ENCODE measurements at regions not wholly inside any gene's neighbourhood (a gene's known extent, or its start where the extent isn't known, plus 50 kb on each side); places are given as distances from the start of the nearest gene placed in this dataset.

DNA sequence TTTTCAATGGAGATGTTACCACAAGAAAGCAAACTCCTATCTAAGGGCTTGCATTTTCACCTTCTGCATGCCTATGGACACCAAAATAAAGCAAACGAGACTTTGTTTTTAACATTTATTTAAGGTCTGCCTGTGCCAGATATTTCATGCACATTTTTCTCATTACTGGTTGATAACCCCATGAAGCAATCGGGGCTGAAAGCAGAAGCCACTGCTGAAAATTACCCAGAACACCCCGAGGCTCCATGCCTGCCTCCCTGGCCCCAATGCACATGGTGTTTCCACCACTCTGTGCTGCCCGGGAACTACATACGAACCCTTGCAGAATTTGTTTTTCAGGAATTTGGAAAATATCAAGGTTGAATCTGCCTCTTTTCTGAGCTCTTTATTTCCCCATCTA lies 240.1 kb downstream of the NR2F1-AS1 start:
- H3K9me3 Mint-ChIP-seq (ENCODE audit: unreplicated experiment), result peaks cover 3% of the 10 kb centered on the region
- H3K36me3 Mint-ChIP-seq (ENCODE audit: unreplicated experiment), result no peaks in the 10 kb centered on the region

DNA sequence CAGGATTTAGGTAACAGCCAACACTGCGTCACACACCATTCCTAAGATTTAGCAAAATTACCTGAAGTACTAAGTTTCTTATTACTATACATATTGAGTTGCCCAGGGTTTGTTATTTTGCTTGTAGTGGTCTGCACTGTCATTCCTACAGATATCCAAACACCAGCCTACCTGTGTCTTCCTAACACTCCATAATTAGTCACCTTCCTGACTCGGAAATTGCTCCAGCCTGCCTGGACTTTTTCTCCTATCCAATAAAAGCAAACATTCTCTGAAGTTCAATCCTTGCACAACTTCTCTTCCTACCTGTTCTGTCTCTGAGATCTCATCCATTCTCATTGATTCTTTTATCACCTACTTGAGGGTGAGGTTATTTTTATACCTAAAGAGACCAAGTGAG lies 243.9 kb downstream of the NR2F1-AS1 start:
- Mint-ChIP-seq H3K9me3 (ENCODE audit: unreplicated experiment) (peaks cover 3% of the 10 kb centered on the region), H3K4me3 (ENCODE audit: unreplicated experiment) (no peak overlapping the region), H3K27me3 (ENCODE audit: unreplicated experiment) (no peaks in the 10 kb centered on the region), H3K27ac (ENCODE audit: unreplicated experiment) (no peak overlapping the region), H3K36me3 (ENCODE audit: unreplicated experiment) (no peaks in the 10 kb centered on the region), H3K4me1 (ENCODE audit: low read depth, unreplicated experiment) (no peaks in the 10 kb centered on the region)
- TF ChIP-seq CTCF (IDR thresholded peaks at IDR 0.05; ENCODE audit: partially characterized antibody, unreplicated experiment), result no peak
- DNase-seq, result no peak

More for the DNA sequence above, 240.1 kb downstream of the NR2F1-AS1 start:
- no peak overlapping the region for H3K4me3 Mint-ChIP-seq (ENCODE audit: unreplicated experiment)
- peaks cover 2% of the 10 kb centered on the region for H3K27me3 Mint-ChIP-seq (ENCODE audit: unreplicated experiment)
- DNase-seq, result no peak
- no peak overlapping the region for H3K27ac Mint-ChIP-seq (ENCODE audit: unreplicated experiment)
- H3K4me1 Mint-ChIP-seq (ENCODE audit: low read depth, unreplicated experiment), result no peaks in the 10 kb centered on the region
- no peak for TF ChIP-seq CTCF (IDR thresholded peaks at IDR 0.05; ENCODE audit: partially characterized antibody, unreplicated experiment)

DNA sequence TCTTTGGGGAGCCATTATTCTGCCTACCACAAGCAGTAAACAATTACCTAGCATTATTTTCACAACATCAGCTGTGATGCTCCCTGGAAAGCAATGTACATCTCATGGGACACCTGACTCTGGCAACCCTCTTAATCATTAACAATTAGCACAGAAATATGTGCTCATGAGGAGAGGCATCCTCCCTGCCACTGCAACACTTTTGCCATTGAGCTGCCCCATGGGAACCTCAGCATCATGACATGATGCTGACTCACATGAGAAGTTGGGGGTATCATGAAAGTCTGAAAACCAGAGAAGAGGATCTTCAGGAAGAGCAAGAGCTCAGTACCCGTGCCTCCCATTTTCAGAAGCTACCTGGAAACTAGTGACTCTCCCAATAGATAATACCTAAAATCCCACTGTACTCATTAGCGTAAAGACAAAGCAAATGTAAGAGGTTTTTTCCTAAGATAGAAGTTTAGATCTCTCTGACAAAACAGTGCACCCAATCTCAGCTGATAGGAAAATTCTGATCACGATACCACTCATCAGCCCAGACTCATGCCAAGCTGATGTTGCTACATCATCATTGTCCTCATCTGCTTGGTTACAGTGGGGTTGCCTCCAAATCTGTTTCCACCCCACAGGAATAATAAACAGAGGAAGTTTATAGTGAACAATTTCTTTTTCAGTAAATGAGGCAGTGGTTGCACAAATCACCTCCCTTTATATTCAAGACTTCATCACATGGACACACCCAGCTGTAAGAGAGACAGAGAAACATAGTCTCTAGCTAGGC lies 244.5 kb downstream of the NR2F1-AS1 start:
- Mint-ChIP-seq H3K36me3 (ENCODE audit: unreplicated experiment) (no peaks in the 10 kb centered on the region), H3K27me3 (ENCODE audit: unreplicated experiment) (no peaks in the 10 kb centered on the region), H3K27ac (ENCODE audit: unreplicated experiment) (no peak overlapping the region), H3K4me1 (ENCODE audit: low read depth, unreplicated experiment) (no peaks in the 10 kb centered on the region), H3K9me3 (ENCODE audit: unreplicated experiment) (peaks cover 3% of the 10 kb centered on the region), H3K4me3 (ENCODE audit: unreplicated experiment) (no peak overlapping the region)
- no peak for TF ChIP-seq CTCF (IDR thresholded peaks at IDR 0.05; ENCODE audit: partially characterized antibody, unreplicated experiment)
- no peak for DNase-seq

- Mint-ChIP-seq H3K4me3 (ENCODE audit: unreplicated experiment) (no peak overlapping the region), H3K9me3 (ENCODE audit: unreplicated experiment) (peaks cover 1% of the 10 kb centered on the region), H3K4me1 (ENCODE audit: low read depth, unreplicated experiment) (peaks cover 3% of the 10 kb centered on the region), H3K27ac (ENCODE audit: unreplicated experiment) (no peak overlapping the region), H3K36me3 (ENCODE audit: unreplicated experiment) (no peaks in the 10 kb centered on the region), H3K27me3 (ENCODE audit: unreplicated experiment) (peaks cover 2% of the 10 kb centered on the region)
- DNase-seq, result no peak
- no peak for TF ChIP-seq CTCF (IDR thresholded peaks at IDR 0.05; ENCODE audit: partially characterized antibody, unreplicated experiment)
These were observed 249.2 kb downstream of the NR2F1-AS1 start for GRCh38 chr5:93331863-93332262.

DNA sequence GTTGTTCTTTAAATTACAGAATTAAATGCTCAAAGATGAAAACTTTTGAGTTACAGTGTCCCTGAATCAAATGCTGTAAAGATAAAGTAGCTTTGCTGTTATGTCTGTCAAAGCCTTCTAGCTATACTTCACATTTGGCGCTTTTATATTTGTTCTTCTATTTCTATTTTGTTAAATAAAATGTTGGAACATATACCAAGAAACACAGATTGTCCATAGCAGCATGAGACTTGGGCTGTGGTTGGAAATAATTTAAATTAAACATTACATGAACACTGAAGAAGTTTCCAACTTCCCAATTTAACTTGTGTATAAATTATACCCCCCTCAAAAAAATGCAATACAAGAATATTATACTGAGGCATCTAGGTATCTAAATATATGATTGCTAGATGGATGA lies 249.8 kb downstream of the NR2F1-AS1 start:
- no peak for TF ChIP-seq CTCF (IDR thresholded peaks at IDR 0.05; ENCODE audit: partially characterized antibody, unreplicated experiment)
- Mint-ChIP-seq H3K9me3 (ENCODE audit: unreplicated experiment) (no peaks in the 10 kb centered on the region), H3K36me3 (ENCODE audit: unreplicated experiment) (no peaks in the 10 kb centered on the region), H3K27me3 (ENCODE audit: unreplicated experiment) (peaks cover 3% of the 10 kb centered on the region), H3K27ac (ENCODE audit: unreplicated experiment) (no peak overlapping the region), H3K4me1 (ENCODE audit: low read depth, unreplicated experiment) (peaks cover 3% of the 10 kb centered on the region), H3K4me3 (ENCODE audit: unreplicated experiment) (no peak overlapping the region)
- no peak for DNase-seq

All from glutamatergic neuron (in vitro differentiated cells).